ENCODE measurements at regions not wholly inside any gene's neighbourhood (a gene's known extent, or its start where the extent isn't known, plus 50 kb on each side); places are given as distances from the start of the nearest gene placed in this dataset.

DNA sequence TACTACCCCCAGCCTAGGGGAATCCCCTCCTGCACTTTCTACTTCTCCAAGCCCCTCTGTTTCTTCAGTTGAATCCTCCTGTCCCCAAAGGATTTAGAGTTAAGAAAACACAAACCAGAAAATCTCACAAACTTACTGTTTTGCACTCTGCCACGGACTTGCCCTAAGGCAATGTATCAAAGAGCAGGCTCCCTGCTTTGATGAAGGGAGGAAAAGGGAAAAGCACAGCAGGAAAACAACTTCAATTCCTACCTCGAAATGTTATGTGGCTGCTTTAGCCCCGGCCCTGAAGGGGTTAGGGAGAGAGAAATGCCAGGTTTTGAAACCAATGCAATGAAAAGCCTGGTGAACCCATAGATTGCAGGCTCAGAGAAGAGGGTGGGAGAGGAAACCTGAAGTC is 254.7 kb downstream of the MAN2A1 start:
- Histone ChIP-seq H2BK5ac (ENCODE audit: low read depth, low read length) (no peak overlapping the region), H3K23me2 (ENCODE audit: low read depth, low read length) (no peaks in the 10 kb centered on the region), H2AK5ac (ENCODE audit: low read depth, low read length) (no peak overlapping the region), H4K20me1 (replicated peaks in 1 of 2; ENCODE audit: control insufficient read depth in 1 of 2, insufficient read depth in 2 of 2, low read length in 2 of 2) (no peaks in the 10 kb centered on the region), H4K91ac (replicated peaks; ENCODE audit: insufficient read length, low read length) (no peak overlapping the region), H3K14ac (ENCODE audit: insufficient read length) (no peak overlapping the region), H3K4me2 (ENCODE audit: insufficient read depth in 1 of 2, low read depth in 2 of 2, low read length in 2 of 2) (no peak overlapping the region), H2BK15ac (ENCODE audit: low read length) (no peak overlapping the region), H3K18ac (ENCODE audit: extremely low read depth, low read length) (no peak overlapping the region), H3K4ac (replicated peaks; ENCODE audit: insufficient read length, low read depth, low read length) (no peak overlapping the region), H2BK20ac (ENCODE audit: low read length) (no peak overlapping the region), H4K5ac (ENCODE audit: insufficient read length, low read depth, low read length) (no peak overlapping the region), H3K79me2 (ENCODE audit: control insufficient read depth in 1 of 2, insufficient read depth in 2 of 2, low read length in 2 of 2) (no peaks in the 10 kb centered on the region), H3K9ac (replicated peaks in 1 of 4; ENCODE audit: extremely low read depth in 1 of 4, low read depth in 3 of 4, low read length in 3 of 4) (no peak overlapping the region), H4K8ac (ENCODE audit: extremely low read depth, insufficient read depth, low read length) (no peak overlapping the region), H3K27me3 (replicated peaks in 1 of 4; ENCODE audit: control insufficient read depth in 3 of 4, extremely low read depth in 1 of 4, insufficient read depth in 3 of 4, low read length in 3 of 4) (no peaks in the 10 kb centered on the region), H2AFZ (ENCODE audit: low read length) (no peak overlapping the region), H3K36me3 (ENCODE audit: control insufficient read depth in 2 of 4, insufficient read depth in 4 of 4, low read length in 3 of 4) (no peaks in the 10 kb centered on the region), H3K4me3 (ENCODE audit: extremely low read depth in 1 of 4, insufficient read depth in 2 of 4, low read depth in 3 of 4, low read length in 4 of 4) (no peak overlapping the region), H3K56ac (replicated peaks; ENCODE audit: insufficient read length, low read depth, low read length) (no peak overlapping the region), H3K23ac (ENCODE audit: insufficient read length) (no peak overlapping the region), H3K79me1 (ENCODE audit: low read depth, low read length) (no peaks in the 10 kb centered on the region), H2BK12ac (ENCODE audit: low read depth, low read length) (no peak overlapping the region), H3K4me1 (replicated peaks in 1 of 4; ENCODE audit: control insufficient read depth in 3 of 4, insufficient read depth in 4 of 4, low read length in 3 of 4) (no peaks in the 10 kb centered on the region), H3K9me3 (ENCODE audit: insufficient read depth in 2 of 2, low read depth in 1 of 2, low read length in 1 of 2) (peaks cover 0 to 5% of the 10 kb centered on the region in 2 experiments; a peak in 1 of 4 replicates), H2BK120ac (replicated peaks; ENCODE audit: low read depth, low read length) (no peak overlapping the region), H3K27ac (ENCODE audit: low read depth, low read length) (no peak overlapping the region)
- ChIA-PET POLR2A (ENCODE audit: partially characterized antibody) (no interaction called here), CTCF (ENCODE audit: partially characterized antibody) (interaction anchor here (0.8 kb wide), 1 partner anchor 116 kb away, joined by 3 read pairs; no protein-coding TSS in a partner anchor)
- TF ChIP-seq JUN (IDR thresholded peaks at IDR 0.05; ENCODE audit: low read depth, low read length) (no peak), PHF8 (conservative IDR thresholded peaks at IDR 0.05; ENCODE audit: low read depth, low read length) (no peak), MAFK (IDR thresholded peaks at IDR 0.05; ENCODE audit: low read depth, low read length) (no peak)
- FAIRE-seq (no peak), DNase-seq (ENCODE audit: low read depth in 1 of 2, low spot score in 2 of 2) (no peak)
- WGBS, 2 experiments (ENCODE audit: extremely low coverage in 1 of 2, insufficient coverage in 1 of 2, insufficient read length in 1 of 2, insufficient replicate concordance in 2 of 2, low coverage in 1 of 2, low lambda C conversion rate in 2 of 2, missing lambda C conversion rate in 1 of 2) = 93% methylated on average over 3 of the region's 3 CpGs; no CpG with 5 or more reads in 1 of the 2 experiments
